ENCODE measurements at regions not wholly inside any gene's neighbourhood (a gene's known extent, or its start where the extent isn't known, plus 50 kb on each side); places are given as distances from the start of the nearest gene placed in this dataset.

- TF ChIP-seq CBX5 (IDR thresholded peaks at IDR 0.05; ENCODE audit: low read depth, low read length), result no peak
Observed at GRCh38 chr3:56896357-56896756, 94.6 kb upstream of the ARHGEF3 start (continued).
